Activated naive CD4-positive, alpha-beta T cell treated with anti-CD3 and anti-CD28 coated beads for 36 hours (primary cell): ENCODE measurements at regions not wholly inside any gene's neighbourhood (a gene's known extent, or its start where the extent isn't known, plus 50 kb on each side); places are given as distances from the start of the nearest gene placed in this dataset.

Experiments used
- CTCF ChIA-PET: fragments of 350-600 bp; sonication (Branson Sonifier 250); formaldehyde crosslinking; loops from one replicate; lab custom pipeline; 2021; ENCODE audit warnings: antibody characterized with exemption; lab: Charles Lee
- DNase-seq: peaks from one replicate; pipeline ENCODE4 v3.0.0-alpha.2; 2020
- H3K27ac Mint-ChIP-seq: one replicate; pipeline ENCODE4 v1.8.0; 2021; ENCODE audit warnings: mild to moderate bottlenecking, mixed read lengths
- H3K27me3 Mint-ChIP-seq: one replicate; pipeline ENCODE4 v1.8.0; 2021; ENCODE audit warnings: low read depth, mixed read lengths
- H3K36me3 Mint-ChIP-seq: one replicate; pipeline ENCODE4 v1.8.0; 2021; ENCODE audit warnings: low read depth, mixed read lengths
- H3K4me1 Mint-ChIP-seq: one replicate; pipeline ENCODE4 v1.8.0; 2021; ENCODE audit warnings: low read depth, mixed read lengths
- H3K4me3 Mint-ChIP-seq: one replicate; pipeline ENCODE4 v1.8.0; 2021; ENCODE audit warnings: mild to moderate bottlenecking, moderate library complexity, mixed read lengths
- H3K9me3 Mint-ChIP-seq: one replicate; pipeline ENCODE4 v1.8.0; 2021; ENCODE audit warnings: mixed read lengths
- intact Hi-C: fragments of 100-400 bp; cut with micrococcal nuclease; formaldehyde crosslinking; loops from one replicate; pipeline ENCODE4 v1.15.1; 2023

- no peak overlapping the region for H3K27ac Mint-ChIP-seq
- peaks cover 10% of the 10 kb centered on the region for H3K4me1 Mint-ChIP-seq
- intact Hi-C loops, result no loop called here
- peaks cover 2% of the 10 kb centered on the region for H3K27me3 Mint-ChIP-seq
- no peak for DNase-seq
- no peaks in the 10 kb centered on the region for H3K36me3 Mint-ChIP-seq
- no peak overlapping the region for H3K4me3 Mint-ChIP-seq
- CTCF ChIA-PET, result interaction anchor here (0.7 kb wide), 1 partner anchor 441 kb away, joined by 4 read pairs; no protein-coding TSS in a partner anchor
- H3K9me3 Mint-ChIP-seq, result peaks cover 2% of the 10 kb centered on the region
Observed at GRCh38 chr21:38942748-38943211, 137.1 kb downstream of the ETS2 start.

GRCh38 chr21:38938769-38939168 lies 133.0 kb downstream of the ETS2 start:
- no peaks in the 10 kb centered on the region for H3K36me3 Mint-ChIP-seq
- CTCF ChIA-PET, result no interaction called here
- H3K27me3 Mint-ChIP-seq, result peaks cover 2% of the 10 kb centered on the region
- intact Hi-C loops, result no loop called here
- peaks cover 10% of the 10 kb centered on the region for H3K4me1 Mint-ChIP-seq
- no peak overlapping the region for H3K27ac Mint-ChIP-seq
- no peak for DNase-seq
- H3K4me3 Mint-ChIP-seq, result no peak overlapping the region
- peaks cover 2% of the 10 kb centered on the region for H3K9me3 Mint-ChIP-seq

- peak; percentile 54 for DNase-seq
- Mint-ChIP-seq H3K36me3 (no peaks in the 10 kb centered on the region), H3K27me3 (peaks cover 2% of the 10 kb centered on the region), H3K9me3 (peaks cover 2% of the 10 kb centered on the region), H3K4me1 (peaks cover 10% of the 10 kb centered on the region), H3K4me3 (no peak overlapping the region), H3K27ac (peak overlapping the region; percentile 11)
- CTCF ChIA-PET, result no interaction called here
- intact Hi-C loops, result no loop called here
Observed at GRCh38 chr21:38938343-38938742, 132.6 kb downstream of the ETS2 start.

- no peak for DNase-seq
- Mint-ChIP-seq H3K27me3 (peaks cover 2% of the 10 kb centered on the region), H3K36me3 (no peaks in the 10 kb centered on the region), H3K9me3 (peaks cover 2% of the 10 kb centered on the region), H3K27ac (no peak overlapping the region), H3K4me3 (no peak overlapping the region), H3K4me1 (peaks cover 10% of the 10 kb centered on the region)
- intact Hi-C loops, result no loop called here
- CTCF ChIA-PET, result no interaction called here
Observed at GRCh38 chr21:38937844-38938243, 132.1 kb downstream of the ETS2 start.

- no peak overlapping the region for H3K27ac Mint-ChIP-seq
- peaks cover 10% of the 10 kb centered on the region for H3K4me1 Mint-ChIP-seq
- no peak for DNase-seq
- H3K36me3 Mint-ChIP-seq, result no peaks in the 10 kb centered on the region
- CTCF ChIA-PET, result no interaction called here
- intact Hi-C loops, result no loop called here
- peaks cover 2% of the 10 kb centered on the region for H3K27me3 Mint-ChIP-seq
- H3K4me3 Mint-ChIP-seq, result no peak overlapping the region
- peaks cover 2% of the 10 kb centered on the region for H3K9me3 Mint-ChIP-seq
Observed at GRCh38 chr21:38937286-38937790, 131.6 kb downstream of the ETS2 start.

GRCh38 chr21:38936240-38936639 lies 130.5 kb downstream of the ETS2 start:
- no peak overlapping the region for H3K4me3 Mint-ChIP-seq
- no peaks in the 10 kb centered on the region for H3K36me3 Mint-ChIP-seq
- peaks cover 10% of the 10 kb centered on the region for H3K4me1 Mint-ChIP-seq
- no peak overlapping the region for H3K27ac Mint-ChIP-seq
- peaks cover 2% of the 10 kb centered on the region for H3K27me3 Mint-ChIP-seq
- CTCF ChIA-PET, result no interaction called here
- no peaks in the 10 kb centered on the region for H3K9me3 Mint-ChIP-seq
- no peak for DNase-seq
- intact Hi-C loops, result no loop called here

GRCh38 chr21:38933731-38934130 lies 128.0 kb downstream of the ETS2 start:
- H3K9me3 Mint-ChIP-seq, result peaks cover 5% of the 10 kb centered on the region
- H3K36me3 Mint-ChIP-seq, result no peaks in the 10 kb centered on the region
- H3K27ac Mint-ChIP-seq, result no peak overlapping the region
- CTCF ChIA-PET, result interaction anchor here (0.7 kb wide), 1 partner anchor 1121 kb away, joined by 3 read pairs; no protein-coding TSS in a partner anchor
- H3K27me3 Mint-ChIP-seq, result peaks cover 2% of the 10 kb centered on the region
- H3K4me1 Mint-ChIP-seq, result peaks cover 9% of the 10 kb centered on the region
- DNase-seq, result no peak
- no peak overlapping the region for H3K4me3 Mint-ChIP-seq
- intact Hi-C loops, result no loop called here

- Mint-ChIP-seq H3K4me1 (no peaks in the 10 kb centered on the region), H3K27me3 (peaks cover 2% of the 10 kb centered on the region), H3K36me3 (no peaks in the 10 kb centered on the region), H3K4me3 (no peak overlapping the region), H3K27ac (no peak overlapping the region), H3K9me3 (peaks cover 5% of the 10 kb centered on the region)
- intact Hi-C loops, result no loop called here
- no peak for DNase-seq
- CTCF ChIA-PET, result no interaction called here
Observed at GRCh38 chr21:38931291-38931690, 125.6 kb downstream of the ETS2 start.

- Mint-ChIP-seq H3K27ac (no peak overlapping the region), H3K27me3 (peaks cover 2% of the 10 kb centered on the region), H3K36me3 (no peaks in the 10 kb centered on the region), H3K4me1 (peaks cover 2% of the 10 kb centered on the region), H3K4me3 (no peak overlapping the region), H3K9me3 (peaks cover 5% of the 10 kb centered on the region)
- CTCF ChIA-PET, result no interaction called here
- intact Hi-C loops, result no loop called here
- no peak for DNase-seq
Observed at GRCh38 chr21:38930853-38931252, 125.1 kb downstream of the ETS2 start.

GRCh38 chr21:38930066-38930465 lies 124.3 kb downstream of the ETS2 start:
- H3K9me3 Mint-ChIP-seq, result peaks cover 5% of the 10 kb centered on the region
- peaks cover 3% of the 10 kb centered on the region for H3K27me3 Mint-ChIP-seq
- H3K4me1 Mint-ChIP-seq, result peaks cover 2% of the 10 kb centered on the region
- no peak overlapping the region for H3K27ac Mint-ChIP-seq
- CTCF ChIA-PET, result no interaction called here
- no peak overlapping the region for H3K4me3 Mint-ChIP-seq
- no peaks in the 10 kb centered on the region for H3K36me3 Mint-ChIP-seq
- intact Hi-C loops, result no loop called here
- no peak for DNase-seq

- no peaks in the 10 kb centered on the region for H3K36me3 Mint-ChIP-seq
- H3K27ac Mint-ChIP-seq, result no peak overlapping the region
- peaks cover 2% of the 10 kb centered on the region for H3K4me1 Mint-ChIP-seq
- DNase-seq, result no peak
- peaks cover 7% of the 10 kb centered on the region for H3K27me3 Mint-ChIP-seq
- peaks cover 5% of the 10 kb centered on the region for H3K9me3 Mint-ChIP-seq
- intact Hi-C loops, result no loop called here
- CTCF ChIA-PET, result no interaction called here
- no peak overlapping the region for H3K4me3 Mint-ChIP-seq
Observed at GRCh38 chr21:38929652-38930051, 123.9 kb downstream of the ETS2 start.

GRCh38 chr21:38929142-38929541 lies 123.4 kb downstream of the ETS2 start:
- CTCF ChIA-PET, result no interaction called here
- Mint-ChIP-seq H3K4me3 (no peak overlapping the region), H3K9me3 (peaks cover 5% of the 10 kb centered on the region), H3K4me1 (peaks cover 2% of the 10 kb centered on the region), H3K27ac (no peak overlapping the region), H3K27me3 (peaks cover 7% of the 10 kb centered on the region), H3K36me3 (no peaks in the 10 kb centered on the region)
- DNase-seq, result no peak
- intact Hi-C loops, result no loop called here

- Mint-ChIP-seq H3K27me3 (peaks cover 7% of the 10 kb centered on the region), H3K4me1 (peaks cover 2% of the 10 kb centered on the region), H3K4me3 (no peak overlapping the region), H3K27ac (no peak overlapping the region), H3K9me3 (peaks cover 5% of the 10 kb centered on the region), H3K36me3 (no peaks in the 10 kb centered on the region)
- CTCF ChIA-PET, result no interaction called here
- intact Hi-C loops, result no loop called here
- no peak for DNase-seq
Observed at GRCh38 chr21:38927776-38928175, 122.0 kb downstream of the ETS2 start.
